GM12872 (cell line): ENCODE measurements at regions not wholly inside any gene's neighbourhood (a gene's known extent, or its start where the extent isn't known, plus 50 kb on each side); places are given as distances from the start of the nearest gene placed in this dataset.

ENCODE experiments used
- TF ChIP-seq, protein P1 (sequence below): IDR thresholded peaks from 3 replicates; pipeline ENCODE4 v1.5.1; 2011; ENCODE audit warnings: low read depth, mild to moderate bottlenecking, low read length, moderate library complexity; ENCODE audit not compliant: insufficient read depth

DNA sequence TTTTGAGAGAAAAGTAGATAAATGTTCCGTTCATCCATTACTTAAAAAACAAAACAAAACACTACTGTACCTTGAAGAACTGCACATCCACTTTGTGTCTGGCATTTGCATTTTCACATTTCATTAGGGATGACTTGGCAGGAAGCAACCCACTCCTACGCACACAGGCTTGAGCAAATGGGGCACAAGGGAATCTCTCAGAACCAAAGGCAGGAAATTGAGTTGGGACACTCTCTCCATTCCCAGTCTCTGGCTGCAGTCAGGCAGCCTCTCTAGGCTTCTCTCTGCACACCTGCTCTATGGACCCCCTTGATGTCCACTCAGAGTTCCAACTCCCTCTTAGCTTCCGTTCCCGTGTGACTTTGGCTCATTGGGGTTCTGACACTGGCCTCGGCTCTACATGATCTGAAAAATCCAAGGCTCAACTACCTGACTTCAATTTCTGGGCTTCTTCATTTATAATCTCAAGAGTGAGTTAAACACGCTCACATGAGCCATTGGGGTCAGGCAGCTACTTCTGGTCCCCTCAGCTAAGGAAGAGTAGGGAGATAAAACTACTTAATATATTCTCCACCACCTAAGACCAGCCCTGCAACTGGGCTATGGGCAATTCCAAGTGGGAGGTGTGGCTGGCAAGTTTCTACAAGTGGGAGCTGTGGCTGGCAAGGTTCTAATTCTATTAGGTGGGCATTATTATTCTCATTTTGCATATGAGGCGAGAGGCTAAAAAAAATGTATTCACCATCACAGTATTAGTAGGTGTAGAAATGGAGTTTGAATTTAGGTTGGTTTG lies 251.9 kb downstream of the SOD2 start:
- TF ChIP-seq, protein P1, sequence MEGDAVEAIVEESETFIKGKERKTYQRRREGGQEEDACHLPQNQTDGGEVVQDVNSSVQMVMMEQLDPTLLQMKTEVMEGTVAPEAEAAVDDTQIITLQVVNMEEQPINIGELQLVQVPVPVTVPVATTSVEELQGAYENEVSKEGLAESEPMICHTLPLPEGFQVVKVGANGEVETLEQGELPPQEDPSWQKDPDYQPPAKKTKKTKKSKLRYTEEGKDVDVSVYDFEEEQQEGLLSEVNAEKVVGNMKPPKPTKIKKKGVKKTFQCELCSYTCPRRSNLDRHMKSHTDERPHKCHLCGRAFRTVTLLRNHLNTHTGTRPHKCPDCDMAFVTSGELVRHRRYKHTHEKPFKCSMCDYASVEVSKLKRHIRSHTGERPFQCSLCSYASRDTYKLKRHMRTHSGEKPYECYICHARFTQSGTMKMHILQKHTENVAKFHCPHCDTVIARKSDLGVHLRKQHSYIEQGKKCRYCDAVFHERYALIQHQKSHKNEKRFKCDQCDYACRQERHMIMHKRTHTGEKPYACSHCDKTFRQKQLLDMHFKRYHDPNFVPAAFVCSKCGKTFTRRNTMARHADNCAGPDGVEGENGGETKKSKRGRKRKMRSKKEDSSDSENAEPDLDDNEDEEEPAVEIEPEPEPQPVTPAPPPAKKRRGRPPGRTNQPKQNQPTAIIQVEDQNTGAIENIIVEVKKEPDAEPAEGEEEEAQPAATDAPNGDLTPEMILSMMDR: no peak

DNA sequence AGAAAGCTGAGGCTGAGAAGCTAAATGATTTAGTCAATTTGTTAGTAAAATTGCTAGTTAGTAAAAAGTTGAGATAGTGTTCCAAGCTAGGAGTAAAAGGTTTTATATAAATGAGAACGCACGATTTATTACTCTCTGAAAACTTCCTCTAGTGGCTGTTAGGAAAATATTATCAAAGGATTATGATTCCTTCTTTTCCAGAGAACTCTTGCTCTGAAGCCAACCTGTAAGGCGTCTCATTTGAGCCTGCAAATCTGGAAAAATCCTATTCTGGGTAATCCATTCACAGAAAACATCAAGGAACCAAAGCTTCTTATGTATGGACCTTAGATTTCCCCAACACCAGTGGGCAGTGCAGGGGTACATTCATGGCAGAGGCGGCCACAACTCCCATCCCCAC lies 252.7 kb downstream of the SOD2 start:
- TF ChIP-seq, protein P1: no peak

DNA sequence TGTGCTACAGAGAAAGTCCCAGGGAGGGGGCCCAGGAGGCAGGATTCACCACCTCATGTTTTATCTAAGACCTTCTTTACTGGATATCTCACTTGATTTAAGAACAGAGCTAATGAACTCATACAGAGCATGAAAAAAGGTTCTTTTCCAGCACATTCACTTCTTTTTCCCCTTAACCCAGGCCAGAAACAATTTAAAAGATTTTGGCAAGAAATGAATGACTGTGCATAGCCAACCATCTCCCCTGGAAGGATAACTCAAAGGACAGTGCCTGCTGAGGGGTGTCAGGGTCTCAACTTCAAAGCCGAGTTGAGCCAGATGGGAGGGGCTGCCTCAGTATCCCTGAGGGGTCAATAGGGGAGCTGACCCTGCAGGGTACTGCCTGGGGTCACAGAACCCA lies 253.4 kb downstream of the SOD2 start:
- TF ChIP-seq, protein P1: no peak

DNA sequence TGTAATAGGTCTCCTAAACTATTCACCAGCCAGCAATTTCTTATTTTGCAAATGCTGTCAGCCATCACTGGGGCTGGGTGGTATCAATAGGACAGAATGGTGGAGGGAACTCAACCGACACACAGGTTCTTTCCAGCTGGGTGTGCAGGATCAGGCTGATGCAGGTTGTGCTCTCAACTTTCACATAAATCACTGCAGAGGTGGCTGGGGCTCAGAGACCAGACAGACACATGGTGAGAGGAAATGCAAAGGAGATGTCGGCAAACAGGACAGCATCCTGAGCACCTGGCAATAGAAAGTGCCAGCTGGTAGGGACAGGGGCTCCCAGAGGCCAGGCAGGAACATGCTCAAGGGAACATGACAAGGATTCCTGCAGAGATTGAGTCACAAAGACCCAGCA lies 254.9 kb downstream of the SOD2 start:
- TF ChIP-seq, protein P1: no peak

DNA sequence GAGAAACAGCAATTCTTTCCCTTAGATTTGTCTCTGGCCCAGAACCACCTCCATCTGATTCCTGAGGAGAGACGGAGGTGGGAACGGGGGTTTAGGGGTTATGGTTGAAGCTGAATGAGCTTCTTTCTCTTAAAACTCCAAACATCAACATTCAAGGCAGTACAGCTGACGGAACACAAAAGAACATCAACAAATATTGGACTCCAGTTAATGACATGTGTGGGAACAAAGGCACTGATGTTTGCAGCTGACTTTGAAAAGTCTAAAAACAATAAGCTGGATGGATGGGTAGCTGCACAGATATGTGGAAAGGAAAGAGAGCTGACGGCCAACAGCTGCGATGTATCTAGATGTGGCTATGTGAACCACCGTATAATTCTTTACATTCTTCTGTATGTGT lies 256.5 kb downstream of the SOD2 start:
- TF ChIP-seq, protein P1: no peak

DNA sequence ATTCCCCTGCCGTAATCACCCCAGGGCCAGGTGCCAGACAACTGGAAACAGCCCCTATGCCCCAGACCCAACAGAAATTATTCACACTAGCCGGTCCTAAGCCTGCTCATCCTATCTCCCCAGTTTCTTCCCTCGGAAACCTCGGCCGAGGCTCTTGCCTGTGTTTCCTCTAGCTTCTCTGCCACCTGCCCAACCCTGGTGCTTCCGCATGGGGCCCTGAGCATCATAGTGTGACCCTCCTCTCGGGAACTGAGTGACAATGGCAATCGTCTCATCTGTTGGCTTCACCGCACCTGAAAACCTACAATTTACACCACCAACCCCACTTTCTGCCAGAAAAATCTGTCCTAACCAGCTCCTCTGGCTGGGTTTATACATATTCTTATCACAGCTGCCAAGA lies 257.3 kb downstream of the SOD2 start:
- TF ChIP-seq, protein P1: no peak

DNA sequence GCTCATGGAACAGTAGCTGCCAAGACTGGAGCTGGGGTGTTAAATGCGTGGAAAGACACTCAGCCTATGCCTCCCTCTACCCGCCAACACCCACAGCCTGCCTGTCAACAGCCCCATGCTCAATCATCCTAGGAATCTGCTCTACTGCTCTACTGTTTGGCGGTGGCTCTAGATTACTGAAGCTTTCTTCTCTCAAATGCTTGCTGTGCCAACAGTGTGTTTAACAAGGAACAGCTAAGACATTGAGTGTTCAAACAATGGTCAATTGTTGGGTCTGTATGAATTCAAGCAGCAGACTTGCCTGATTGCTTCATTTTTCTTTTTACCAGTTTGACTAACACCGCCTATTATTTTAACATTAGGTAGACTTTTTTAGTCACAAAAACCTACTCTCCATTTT lies 258.6 kb downstream of the SOD2 start:
- TF ChIP-seq, protein P1: no peak
